CD4-positive, alpha-beta T cell treated with Interleukin-15 for 4 hours (primary cell): ENCODE measurements at regions not wholly inside any gene's neighbourhood (a gene's known extent, or its start where the extent isn't known, plus 50 kb on each side); places are given as distances from the start of the nearest gene placed in this dataset.

Experiments used
- DNase-seq: peaks from one replicate; pipeline ENCODE4 v3.0.0-alpha.2; 2020; ENCODE audit warnings: low spot score

DNA sequence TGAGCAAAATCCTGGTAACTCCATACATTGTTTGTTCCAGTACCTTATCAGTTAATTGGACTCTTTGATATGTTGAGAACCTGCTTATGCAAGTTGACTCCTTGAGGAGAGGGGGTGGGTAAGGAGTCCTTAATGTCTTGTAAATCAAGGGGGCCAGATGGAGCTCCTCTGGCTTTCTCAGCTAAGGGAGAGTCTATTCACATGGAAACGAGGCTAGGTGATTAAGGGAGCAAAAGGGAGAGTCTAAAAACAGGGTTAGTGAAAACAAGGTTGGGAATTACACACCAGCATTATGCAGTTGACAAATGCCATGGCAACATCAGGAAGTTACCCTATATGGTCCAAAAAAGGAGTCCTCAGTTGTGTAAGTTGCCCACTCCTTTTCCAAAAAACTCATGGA, 372.8 kb upstream of the HSFY2 start:
- DNase-seq = no peak

- no peak for DNase-seq
Observed at GRCh38 chrY:19142093-19142492, 368.6 kb upstream of the HSFY2 start.

DNA sequence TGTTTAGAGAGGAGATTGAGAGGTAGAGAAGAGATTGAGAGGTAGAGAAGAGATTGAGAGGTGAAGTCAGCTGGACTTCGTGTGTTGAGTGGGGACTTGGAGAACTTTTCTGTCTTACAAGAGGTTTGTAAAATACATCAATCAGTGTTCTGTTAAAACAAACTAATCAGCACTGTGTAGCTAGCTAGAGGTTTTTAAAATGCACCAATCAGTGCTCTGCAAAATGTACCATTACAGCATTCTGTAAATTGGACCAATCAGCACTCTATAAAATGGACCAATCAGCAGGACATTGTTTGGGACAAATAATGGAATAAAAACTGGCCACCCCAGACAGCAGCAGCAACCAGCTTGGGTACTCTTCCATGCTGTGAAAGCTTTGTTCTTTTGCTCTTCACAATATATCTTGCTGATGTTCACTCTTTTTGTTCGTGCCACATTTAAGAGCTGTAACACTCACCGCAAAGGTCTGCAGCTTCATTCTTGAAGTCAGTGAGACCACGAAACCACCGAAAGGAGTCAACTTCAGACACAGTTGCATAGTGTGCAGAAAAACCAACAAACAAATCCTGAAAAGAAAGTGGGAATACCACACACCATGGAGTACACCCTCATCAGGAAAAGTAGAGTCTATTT, 366.9 kb upstream of the HSFY2 start:
- DNase-seq = no peak

- DNase-seq = no peak
Observed at GRCh38 chrY:19134426-19134825, 360.9 kb upstream of the HSFY2 start.

GRCh38 chrY:19130569-19131358, 357.2 kb upstream of the HSFY2 start:
- DNase-seq = no peak

GRCh38 chrY:19126889-19127288, 353.4 kb upstream of the HSFY2 start:
- no peak for DNase-seq

GRCh38 chrY:19124609-19125008, 351.1 kb upstream of the HSFY2 start:
- DNase-seq = no peak

- DNase-seq = no peak
Observed at GRCh38 chrY:19122450-19122849, 348.9 kb upstream of the HSFY2 start.

DNA sequence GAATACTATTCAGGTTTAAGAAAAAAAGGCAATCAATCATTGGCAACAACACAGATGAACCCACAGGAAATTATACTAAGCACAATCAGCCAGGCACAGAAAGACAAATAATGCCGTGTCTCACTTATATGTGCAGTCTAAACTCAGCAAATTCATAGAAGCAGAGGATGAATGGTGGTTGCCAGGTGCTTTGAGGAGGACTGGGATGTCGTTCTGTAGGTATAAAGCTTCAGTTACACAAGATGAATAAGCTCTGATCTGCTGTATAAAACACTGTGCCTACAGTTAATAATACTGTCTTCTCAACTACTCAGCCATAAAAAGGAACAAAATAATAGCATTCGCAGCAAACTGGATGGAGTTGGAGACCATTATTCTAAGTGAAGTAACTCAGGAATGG, 324.8 kb upstream of the HSFY2 start:
- no peak for DNase-seq

GRCh38 chrY:19095460-19095859, 321.9 kb upstream of the HSFY2 start:
- no peak for DNase-seq

DNA sequence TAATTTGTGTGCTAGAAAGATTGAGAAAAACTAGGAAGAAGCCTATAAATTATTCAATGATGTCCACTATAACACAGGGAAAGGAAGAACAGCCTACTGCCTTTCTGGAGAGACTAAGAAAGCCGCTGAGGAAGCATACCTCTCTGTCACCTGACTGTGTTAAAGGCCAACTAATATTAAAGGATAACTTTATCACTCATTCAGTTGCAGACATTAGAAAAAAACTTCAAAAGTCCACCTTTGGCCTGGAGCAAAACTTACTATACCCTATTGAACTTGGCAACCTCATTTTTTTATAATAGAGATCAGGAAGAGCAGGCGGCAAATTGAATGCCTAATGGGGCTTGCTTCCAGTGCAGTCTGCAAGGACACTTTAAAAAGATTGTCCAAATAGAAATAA, 309.5 kb upstream of the HSFY2 start:
- no peak for DNase-seq

- DNase-seq = no peak
Observed at GRCh38 chrY:19077698-19078113, 304.2 kb upstream of the HSFY2 start.

DNA sequence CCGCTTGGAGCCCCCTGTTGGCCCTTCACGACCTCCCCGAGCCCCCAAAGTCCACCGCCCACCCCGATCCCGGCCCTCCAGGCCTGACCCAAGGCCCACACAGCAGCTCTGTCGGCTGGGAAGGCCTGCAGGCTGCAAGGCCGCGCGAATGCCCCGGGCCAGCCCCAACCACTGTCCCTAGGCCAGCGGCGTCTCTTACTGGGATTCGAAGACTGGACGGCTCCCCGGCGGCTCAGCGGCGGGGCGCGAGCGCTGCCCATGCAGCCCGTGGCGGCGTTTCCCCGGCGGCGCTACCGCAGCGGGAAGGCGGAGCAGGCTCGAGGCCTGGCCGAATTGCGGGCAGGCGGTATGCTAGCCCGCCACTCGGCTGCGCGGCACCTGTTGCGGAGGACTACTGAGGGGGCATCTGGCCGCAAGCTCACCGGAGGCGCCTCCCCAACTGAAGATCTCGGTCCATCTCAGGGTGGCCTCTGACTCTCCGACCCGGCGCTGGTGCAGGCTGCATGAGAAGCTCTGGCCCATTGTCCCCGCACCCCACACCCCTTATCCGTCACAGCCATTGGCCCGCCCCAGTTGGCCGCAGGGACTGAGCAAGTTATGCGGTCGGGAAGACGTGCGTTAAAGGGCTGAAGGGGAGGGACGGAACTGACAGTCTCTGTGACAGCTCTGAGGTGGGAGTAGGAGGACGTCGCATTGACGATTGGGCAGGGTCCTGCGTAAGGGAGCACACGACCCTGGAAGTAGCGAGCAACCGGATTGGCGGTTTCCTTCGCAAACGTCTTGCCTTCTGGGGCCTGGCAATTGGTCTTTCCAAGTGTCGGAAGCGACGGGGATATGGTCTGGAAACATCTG, 303.5 kb upstream of the HSFY2 start:
- DNase-seq = peak; percentile 0

GRCh38 chrY:19075471-19076253, 302.1 kb upstream of the HSFY2 start:
- no peak for DNase-seq

DNA sequence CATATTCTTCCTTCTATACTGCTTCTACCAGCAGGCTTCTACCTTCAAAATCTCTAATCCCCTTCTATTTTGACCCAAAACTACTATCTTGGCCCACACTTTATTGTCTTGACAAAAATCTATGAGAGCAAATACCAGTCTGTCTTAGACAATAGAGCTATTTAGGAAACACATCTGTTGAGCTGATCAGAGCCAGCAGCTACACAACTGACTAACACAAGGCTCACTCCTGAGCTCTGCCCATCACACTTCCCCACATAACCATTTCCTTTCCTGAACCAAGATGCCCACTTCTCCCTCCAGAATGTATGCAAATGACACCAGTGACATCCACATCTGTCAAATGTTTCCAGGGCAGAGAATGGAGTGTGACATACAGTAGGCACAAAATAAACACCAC, 293.9 kb upstream of the HSFY2 start:
- no peak for DNase-seq

- DNase-seq = no peak
Observed at GRCh38 chrY:19066447-19067190, 293.1 kb upstream of the HSFY2 start.

- DNase-seq = no peak
Observed at GRCh38 chrY:19065119-19065518, 291.6 kb upstream of the HSFY2 start.

- DNase-seq = no peak
Observed at GRCh38 chrY:19059733-19060132, 286.2 kb upstream of the HSFY2 start.

GRCh38 chrY:19058831-19059370, 285.4 kb upstream of the HSFY2 start:
- no peak for DNase-seq

DNA sequence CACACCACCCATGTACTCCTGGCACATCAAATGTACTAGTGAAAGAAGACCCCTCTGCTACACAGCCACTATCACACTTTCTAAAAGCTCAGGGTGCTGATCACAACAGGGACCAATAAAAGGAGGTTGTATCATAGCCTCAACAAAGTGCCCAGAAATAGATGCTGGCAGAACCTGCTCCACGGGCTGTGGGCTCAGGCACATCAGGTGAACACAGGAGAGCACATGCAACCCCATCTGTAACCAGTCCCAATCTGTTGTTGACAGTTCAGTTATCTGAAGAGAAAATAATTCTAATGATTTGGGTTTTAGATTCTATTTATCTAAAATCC, 282.6 kb upstream of the HSFY2 start:
- DNase-seq = no peak
